Hematopoietic multipotent progenitor cell treated with erythropoietin and hydrocortisone succinate and interleukin-3 and kit ligand, for 8 days (in vitro differentiated cells): ENCODE measurements at regions not wholly inside any gene's neighbourhood (a gene's known extent, or its start where the extent isn't known, plus 50 kb on each side); places are given as distances from the start of the nearest gene placed in this dataset.
"Not testable (repeated sequence)": the region's sequence is repeated elsewhere in the genome, so short reads cannot be mapped to it uniquely, and the experiment has no call there.

ENCODE experiments used
- DNase-seq: peaks from one replicate; pipeline ENCODE4 v3.0.0-alpha.2; 2015

DNA sequence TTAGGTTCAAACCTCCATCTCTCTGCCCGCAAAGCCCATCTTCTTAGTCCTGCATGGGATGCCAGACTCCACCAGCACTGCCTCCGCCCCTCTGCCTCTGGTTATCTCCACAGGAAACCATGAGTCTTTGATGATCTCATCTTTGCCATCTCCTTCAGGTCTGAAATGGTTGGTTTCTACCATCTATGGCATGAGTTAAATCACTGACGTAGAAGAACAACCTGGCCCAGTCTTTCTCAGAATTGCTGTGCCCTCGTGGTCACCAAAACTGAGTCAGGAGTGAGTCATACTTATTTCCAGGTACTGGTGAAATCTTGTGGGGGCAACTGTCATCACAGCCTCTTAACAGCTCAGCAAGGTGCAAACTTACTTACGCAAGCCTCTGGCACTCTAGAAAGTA lies 468.7 kb upstream of the C16orf82 start:
- peak; percentile 2 for DNase-seq

DNA sequence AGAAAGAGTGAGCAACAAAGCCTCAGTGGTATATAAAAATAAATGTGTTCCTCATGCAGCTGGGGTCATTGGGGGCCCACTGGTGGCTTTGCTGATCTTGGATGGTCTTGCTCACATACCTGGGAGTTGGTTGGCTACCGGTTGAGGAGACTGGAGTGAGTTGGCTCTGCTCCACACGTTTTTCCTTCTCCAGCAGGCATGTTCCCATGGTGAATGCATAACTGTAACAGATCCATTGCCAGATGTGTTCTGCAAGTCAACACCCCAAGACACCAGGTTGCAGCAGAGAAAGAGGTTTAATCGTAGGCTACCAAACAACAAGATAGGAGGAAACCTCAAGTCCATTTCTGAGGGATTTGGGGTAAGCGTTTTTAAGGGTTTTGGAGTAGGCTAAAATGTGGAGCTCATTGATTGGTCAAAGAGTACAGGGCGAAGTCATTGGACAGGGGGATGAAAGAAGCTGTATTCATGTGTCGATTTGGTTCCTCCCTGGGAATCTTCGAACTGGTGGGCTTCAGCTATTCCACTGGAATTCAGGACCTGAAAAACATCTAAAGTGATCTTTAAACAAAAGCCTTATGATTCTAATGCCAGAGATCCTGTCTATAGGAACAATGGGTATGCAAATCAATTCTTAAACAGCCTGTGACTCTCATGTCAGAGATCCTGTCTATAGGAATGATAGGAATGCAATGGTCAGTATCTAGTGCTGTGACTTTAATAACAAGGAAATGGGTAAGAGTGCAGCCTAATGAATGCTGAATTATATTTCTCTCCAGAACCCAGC lies 467.5 kb upstream of the C16orf82 start:
- no peak for DNase-seq

DNA sequence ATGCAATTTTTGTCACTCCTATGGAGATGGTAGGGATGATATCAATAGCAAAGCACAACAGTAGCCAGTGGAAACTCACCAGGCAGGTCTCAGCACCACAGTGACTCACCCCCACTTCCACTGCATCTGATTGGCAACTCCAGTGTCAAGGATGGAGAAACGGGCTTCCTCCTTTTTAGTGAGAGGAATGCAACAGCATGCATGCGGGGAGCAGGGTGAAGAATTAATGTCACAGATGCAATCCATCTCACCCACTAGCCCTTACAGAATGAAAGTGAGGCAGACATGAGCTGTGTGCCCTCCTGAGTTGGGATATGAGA lies 467.0 kb upstream of the C16orf82 start:
- DNase-seq: no peak

DNA sequence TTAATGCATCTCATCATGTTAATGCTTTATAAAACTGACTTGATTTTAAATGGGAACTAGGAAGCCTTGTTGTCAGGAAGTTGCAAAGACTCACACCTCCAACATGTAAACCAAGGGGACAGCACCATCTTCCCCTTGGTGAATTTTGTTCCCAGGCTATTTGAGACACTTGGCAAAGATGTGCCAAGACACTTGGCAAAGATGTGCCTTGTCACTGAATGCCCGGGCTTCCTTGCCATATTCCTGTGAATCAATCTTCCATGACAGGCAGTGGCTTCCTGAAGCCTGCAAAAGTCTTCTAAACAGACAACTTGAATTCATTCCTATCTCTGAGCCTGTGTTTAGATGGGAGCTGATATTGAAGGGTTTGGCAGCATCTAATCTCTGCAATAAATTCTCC lies 465.4 kb upstream of the C16orf82 start:
- DNase-seq: no peak

DNA sequence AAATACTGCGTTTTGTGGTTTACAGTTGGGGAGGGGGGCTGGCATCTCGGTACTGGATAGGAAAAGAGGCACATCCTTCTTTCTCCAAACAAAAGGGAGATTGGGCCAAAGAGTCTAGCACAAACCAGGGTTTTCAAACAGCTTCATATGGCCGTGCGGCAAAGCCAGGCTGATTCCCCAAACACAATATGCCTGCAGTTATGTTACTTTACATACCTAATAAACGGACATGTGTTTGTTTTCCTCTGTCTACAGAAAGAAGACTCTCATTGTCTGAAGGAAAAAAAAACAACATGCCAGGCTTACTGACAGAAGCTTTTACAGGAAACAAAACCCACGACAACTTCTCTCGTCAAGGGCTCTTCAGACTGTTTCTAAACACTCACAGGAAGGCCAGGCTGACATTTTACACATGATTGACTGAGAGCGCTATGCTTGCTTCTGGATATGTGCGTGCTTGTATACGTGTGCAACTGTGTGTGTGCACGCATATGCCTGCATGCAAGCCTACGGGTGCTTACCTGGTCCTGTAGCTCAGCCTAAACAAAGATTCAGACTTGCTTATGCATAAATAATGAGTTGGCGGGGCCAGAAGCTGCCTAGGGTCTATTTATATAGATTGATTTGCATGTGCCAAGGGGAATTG lies 461.0 kb upstream of the C16orf82 start:
- no peak for DNase-seq

- DNase-seq: no peak
Measured at GRCh38 chr16:26606381-26607150, 460.2 kb upstream of the C16orf82 start.

GRCh38 chr16:26614237-26614841 lies 452.4 kb upstream of the C16orf82 start:
- no peak for DNase-seq

- DNase-seq: no peak
Measured at GRCh38 chr16:26623442-26623841, 443.3 kb upstream of the C16orf82 start.

DNA sequence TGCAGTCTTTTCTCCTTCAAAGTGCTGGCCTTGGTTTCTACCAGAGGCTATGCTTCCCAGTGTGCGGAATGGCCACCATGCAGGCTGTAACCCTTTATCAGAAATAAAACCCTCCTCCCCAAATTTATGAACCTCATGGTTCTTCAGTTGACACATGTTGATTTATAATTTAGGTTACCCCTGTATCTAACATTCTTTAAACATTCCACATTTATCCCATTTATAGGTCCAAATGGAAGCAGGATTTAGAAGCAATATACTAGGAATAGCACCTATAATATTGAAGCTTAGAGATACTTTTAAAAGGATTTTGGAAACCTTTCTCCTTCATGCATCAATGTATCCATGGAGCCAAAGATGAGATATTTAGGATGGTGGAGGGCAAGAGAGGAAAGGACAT lies 438.8 kb upstream of the C16orf82 start:
- no peak for DNase-seq

GRCh38 chr16:26631365-26631764 lies 435.4 kb upstream of the C16orf82 start:
- DNase-seq: not testable (repeated sequence)

DNA sequence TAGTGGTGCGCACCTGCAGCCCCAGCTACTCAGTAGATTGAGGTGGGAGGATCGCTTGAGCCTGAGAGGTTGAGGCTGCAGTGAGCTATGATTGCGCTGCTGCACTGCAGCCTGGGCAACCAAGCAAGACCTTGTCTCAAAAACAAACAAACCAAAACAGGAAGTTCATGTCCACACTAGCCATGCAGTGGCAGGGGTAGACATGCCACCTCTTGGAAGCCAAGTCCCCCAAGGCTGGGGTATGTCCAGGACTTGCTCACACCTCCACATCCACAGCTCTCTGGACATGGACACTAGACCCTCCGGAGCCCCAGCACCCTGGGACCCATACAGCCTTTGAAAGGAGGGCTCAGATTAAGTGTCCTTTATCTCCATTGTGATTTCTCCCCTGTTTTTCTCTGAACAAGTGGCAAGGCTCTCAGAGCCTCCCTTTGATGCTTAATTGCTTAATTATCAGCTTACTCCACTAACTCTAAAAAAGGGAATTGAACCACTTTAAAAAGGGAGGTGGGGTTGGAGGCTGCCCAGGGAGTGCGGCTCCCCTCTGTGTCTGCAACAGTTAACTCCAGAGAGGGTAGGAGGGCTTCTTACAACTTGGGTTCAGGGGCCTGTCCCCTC lies 424.6 kb upstream of the C16orf82 start:
- no peak for DNase-seq

DNA sequence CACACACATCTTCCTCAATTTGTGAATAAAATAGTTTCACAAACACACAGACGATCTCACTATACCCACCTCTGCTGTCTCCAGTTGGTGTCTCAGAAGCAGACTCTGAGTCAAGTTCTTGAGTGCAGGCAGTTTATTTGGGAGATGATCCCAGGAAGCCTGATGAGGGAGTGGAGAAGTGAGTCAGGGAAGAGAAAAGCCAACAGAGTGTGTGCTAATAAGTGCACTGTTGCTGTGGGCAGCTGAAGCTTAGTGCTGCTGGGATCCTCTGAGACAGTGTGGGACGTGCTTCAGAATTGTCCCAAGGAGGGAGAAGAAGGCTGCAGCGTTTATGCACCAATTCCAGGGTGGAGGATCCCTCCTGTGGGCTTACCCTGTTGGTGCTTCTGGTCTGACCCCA lies 423.2 kb upstream of the C16orf82 start:
- no peak for DNase-seq

DNA sequence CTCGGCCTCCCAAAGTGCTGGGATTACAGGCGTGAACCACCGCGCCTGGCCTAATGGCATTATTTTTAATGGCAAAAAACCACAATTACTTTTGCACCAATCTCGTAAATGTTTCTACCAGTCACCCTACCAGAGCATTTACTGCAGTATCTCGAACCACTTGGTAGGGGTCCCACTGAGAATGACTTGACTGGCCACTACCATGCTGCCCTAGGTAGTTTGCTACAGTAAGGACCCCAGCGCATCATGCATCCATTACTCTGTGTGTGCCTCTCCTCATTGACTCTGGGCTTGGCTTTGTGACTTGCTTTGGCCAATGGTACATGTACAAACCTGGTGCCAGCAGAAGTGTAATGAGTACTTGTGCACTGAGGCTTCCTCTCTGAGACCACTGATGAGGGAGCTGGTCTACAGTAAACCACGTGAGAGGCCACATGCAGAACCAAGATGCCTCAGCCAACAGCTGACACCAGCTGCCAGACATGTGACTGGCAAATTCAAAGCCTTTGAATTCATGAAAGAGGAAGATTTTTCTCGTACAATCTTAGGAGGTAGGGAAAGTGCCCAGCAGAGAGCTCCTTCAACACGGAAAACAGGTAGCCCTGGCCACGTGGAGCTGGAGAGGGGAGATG lies 421.7 kb upstream of the C16orf82 start:
- DNase-seq: no peak

- no peak for DNase-seq
Measured at GRCh38 chr16:26645614-26646013, 421.1 kb upstream of the C16orf82 start.

- no peak for DNase-seq
Measured at GRCh38 chr16:26647870-26648269, 418.9 kb upstream of the C16orf82 start.

DNA sequence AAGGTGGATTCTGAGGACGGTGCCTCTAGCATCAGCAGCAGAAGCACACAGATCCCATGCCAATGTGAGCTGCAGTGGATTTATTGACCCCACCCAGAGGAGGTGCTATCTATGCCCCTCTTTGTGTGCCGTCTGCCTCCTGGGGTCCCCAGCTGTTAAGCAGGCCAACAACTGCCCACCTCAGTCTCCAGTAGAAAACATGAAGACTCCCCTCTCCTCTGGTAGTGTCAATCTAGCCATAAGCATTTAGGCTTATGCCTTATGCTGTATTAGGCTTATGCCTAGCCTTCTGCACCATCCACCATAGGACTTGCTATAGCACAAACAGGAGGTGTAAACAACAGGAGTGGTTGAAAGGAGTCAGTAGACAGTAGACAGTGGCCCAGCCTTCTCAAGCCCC lies 417.9 kb upstream of the C16orf82 start:
- no peak for DNase-seq

- DNase-seq: no peak
Measured at GRCh38 chr16:26649381-26650045, 417.2 kb upstream of the C16orf82 start.

DNA sequence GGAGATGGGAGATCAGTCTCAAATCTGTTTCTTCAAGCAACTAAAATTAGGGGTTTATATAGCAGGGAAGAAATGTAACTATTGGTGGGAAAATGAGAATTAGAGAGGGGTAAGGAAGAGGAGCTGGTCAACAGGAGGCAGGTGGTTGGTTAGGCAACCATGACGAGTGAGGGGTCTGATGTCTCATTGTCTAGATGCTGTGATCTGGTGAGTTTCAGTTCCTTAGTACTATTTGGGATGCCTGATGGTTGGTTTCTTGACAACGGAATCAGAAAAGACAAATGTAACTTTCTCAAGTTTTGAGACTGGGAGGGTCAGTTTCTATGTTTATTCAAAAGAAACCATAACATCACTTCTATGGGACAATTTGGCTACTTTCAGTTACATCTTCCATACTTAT lies 415.3 kb upstream of the C16orf82 start:
- no peak for DNase-seq

DNA sequence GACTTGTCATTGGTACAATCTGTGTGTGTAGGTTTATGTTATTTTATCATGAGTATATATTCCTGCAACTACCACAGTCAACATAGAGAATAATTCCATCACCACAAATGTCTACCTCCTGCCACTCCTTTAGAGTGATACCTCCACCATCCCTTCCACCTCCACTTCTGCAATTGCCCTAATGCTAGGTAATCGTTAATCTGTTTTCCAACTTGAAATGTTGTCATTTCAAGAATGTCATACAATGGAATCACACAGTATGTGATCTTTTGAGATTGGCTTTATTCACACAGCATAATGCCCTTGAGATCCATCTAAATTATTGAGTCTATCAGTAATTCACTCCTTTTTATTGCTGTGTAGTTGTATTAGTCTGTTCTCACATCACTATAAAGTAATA lies 414.8 kb upstream of the C16orf82 start:
- DNase-seq: no peak

DNA sequence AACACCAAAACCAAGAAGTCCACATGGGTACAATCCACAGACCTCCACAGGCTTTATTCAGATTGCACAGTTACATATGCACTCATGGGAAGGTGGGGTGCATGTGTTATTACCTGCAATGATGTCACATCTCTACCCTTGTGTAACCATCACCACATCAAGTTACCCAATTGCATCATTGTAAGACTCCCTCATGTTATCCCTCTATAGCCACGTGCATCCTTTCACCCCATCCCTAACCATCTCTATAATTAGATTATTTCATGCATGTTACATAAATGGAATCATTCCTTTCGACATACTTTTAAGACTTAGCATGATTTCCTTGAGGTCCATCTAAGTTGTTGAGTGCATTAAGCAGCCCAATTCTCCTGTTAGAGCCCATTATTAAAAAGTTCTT lies 408.2 kb upstream of the C16orf82 start:
- no peak for DNase-seq

- DNase-seq: no peak
Measured at GRCh38 chr16:26658915-26659314, 407.8 kb upstream of the C16orf82 start.

GRCh38 chr16:26664086-26664485 lies 402.6 kb upstream of the C16orf82 start:
- DNase-seq: no peak
